ENCODE measurements at regions not wholly inside any gene's neighbourhood (a gene's known extent, or its start where the extent isn't known, plus 50 kb on each side); places are given as distances from the start of the nearest gene placed in this dataset.
"Not testable (repeated sequence)": the region's sequence is repeated elsewhere in the genome, so short reads cannot be mapped to it uniquely, and the experiment has no call there.

DNA sequence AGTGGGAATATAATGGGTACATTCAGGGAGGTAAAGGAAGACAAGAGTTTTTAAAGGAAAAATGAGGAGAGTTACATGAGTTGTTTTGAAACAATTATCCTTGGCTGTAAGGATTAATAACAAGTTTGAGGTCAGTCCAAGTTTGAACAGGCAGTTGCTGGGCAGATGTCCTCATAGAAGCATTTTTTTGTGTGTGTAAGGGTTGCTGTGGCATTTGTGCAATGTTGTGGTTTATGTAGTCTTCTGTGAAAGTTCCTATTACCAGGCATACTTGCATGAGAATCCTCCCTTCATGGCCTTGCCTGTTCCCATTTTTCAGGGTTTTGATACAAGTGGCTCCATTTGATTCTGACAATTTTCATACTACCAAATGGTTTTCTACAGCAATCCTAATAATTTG lies 400.2 kb downstream of the KCNA4 start:
- no peak for DNase-seq

- no peak for DNase-seq
Measured at GRCh38 chr11:29612423-29612822, 404.4 kb downstream of the KCNA4 start.

GRCh38 chr11:29606330-29607031 lies 410.3 kb downstream of the KCNA4 start:
- no peak for DNase-seq

- DNase-seq, result not testable (repeated sequence)
Measured at GRCh38 chr11:29600151-29600575, 416.7 kb downstream of the KCNA4 start.

DNA sequence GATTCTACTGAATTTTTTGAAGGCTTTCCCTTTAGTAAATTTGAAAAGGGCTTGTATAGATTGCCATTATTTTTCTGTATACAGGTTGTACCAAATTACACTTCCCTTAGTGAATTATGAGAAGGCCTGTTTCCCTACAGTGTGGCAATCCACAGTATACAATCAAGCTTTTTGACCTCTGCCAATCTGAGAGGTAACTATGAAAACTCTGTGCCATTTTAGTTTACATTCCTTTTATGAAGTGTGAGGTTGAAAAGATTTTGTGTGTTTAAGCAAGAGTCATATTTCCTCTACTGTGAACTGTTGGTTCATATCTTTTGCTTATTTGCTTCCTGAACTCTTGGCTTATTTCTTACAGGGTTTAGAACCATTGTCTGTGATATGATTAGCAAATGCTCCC lies 432.5 kb downstream of the KCNA4 start:
- DNase-seq, result no peak

DNA sequence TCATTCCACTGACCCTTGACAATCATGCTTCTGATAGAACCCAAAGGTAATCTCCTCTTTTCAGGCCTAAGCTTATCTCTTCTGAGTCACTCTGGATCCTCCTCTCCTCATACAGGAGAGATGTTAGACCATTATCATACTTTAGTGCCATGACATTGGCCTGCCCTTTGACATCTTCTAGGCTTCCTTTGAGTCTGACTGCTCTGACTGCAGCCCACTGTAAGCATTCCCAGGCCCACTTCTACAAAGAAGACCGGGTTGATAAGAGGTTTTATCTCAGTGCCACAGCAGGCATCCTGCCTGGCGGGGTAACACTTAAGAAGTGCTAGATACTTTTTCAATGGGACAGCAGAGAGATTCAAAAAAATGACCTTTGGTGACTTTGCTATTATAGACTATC lies 438.0 kb downstream of the KCNA4 start:
- DNase-seq, result no peak

GRCh38 chr11:29564486-29564885 lies 452.3 kb downstream of the KCNA4 start:
- no peak for DNase-seq

DNA sequence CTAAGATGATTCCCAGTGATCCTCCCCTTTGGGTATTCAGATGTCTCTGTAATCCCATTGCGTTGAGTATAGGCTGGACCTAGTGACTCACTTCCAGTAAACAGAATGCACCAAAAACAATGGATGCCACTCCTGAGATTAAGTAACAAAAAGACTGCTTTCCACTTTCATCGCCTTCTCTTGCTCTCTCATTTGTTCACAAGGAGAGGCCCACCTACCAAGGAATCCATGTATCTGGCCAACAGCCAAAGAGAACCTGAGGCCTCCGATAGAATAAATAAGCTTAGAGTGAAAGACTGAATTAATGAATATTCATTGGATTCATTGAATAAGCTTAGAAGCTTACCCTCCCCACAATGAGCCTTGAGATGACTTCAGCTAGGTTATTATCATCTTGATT lies 454.6 kb downstream of the KCNA4 start:
- DNase-seq, result no peak

- DNase-seq, result no peak
Measured at GRCh38 chr11:29553990-29554389, 462.8 kb downstream of the KCNA4 start.

DNA sequence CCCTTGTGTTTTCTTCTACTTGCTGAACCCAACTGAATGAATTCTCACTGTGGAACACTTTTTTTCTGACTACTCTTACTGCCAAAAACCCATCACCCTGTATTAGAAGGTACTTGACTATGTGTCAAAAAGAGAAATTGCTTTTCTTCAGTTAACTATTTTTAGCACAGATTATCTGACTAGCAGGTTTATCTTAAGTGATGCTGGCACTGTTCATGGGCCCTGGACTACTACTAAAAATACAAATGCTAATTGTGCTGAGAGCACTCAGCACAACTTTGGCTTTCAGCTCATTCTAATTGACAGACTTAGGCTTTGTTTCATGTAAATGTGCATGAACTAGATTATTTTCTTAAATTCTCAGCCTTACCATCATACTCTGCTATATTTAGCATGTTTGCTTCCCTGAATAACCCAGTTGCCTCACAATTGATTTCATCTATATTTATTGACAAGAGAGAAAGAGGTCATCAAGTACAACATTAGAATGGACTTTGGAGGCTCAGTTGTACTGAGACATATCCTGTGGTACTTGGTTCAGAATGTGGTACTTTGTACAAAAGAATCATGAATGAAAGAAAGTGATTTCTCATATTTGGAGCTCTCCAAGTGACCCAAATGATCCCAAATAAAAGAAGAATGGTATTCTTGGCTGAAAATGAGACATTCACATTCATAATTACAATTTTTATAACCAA lies 478.3 kb downstream of the KCNA4 start:
- no peak for DNase-seq

DNA sequence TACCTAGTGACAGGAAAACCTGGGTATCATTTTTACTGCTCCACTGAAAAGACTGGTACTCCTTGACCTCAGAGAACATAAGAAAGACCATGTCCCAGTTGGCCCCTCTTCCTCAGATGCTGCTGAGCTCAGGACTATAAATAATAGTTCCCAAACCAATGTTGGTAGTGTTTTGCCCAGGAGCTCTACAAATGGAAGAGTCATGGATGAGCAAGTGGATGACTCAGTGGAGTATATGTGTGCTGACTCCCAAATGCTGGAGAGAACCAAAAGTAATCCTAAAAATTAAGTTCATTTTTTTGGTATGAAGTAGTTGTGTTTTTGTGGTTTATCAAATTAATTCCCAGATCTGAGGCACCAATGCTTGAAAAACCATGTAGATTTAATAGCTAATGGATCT lies 482.0 kb downstream of the KCNA4 start:
- no peak for DNase-seq

- no peak for DNase-seq
Measured at GRCh38 chr11:29530961-29531360, 485.9 kb downstream of the KCNA4 start.

- DNase-seq, result no peak
Measured at GRCh38 chr11:29527391-29527936, 489.4 kb downstream of the KCNA4 start.

- no peak for DNase-seq
Measured at GRCh38 chr11:29518389-29519174, 498.2 kb downstream of the KCNA4 start.

DNA sequence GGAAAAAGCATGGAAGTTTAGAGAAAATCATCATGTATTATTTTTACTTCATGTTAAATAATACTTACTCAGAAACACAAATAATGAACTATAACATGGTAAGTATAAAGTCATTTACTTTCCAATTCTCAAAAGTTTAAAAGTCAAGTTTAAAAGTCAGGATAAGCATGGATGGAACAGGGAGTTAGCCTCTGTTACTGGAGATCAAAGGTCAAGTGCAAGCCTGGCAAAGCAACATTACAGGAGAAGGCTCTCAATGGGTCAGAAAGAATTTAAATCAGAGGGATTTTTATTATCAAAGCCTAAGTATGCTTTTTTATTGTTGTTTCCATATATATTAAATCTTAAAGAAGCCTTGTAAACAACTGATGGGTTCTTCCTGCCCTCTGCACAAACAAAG lies 505.4 kb downstream of the KCNA4 start:
- no peak for DNase-seq

- DNase-seq, result no peak
Measured at GRCh38 chr11:29507376-29507775, 509.5 kb downstream of the KCNA4 start.

- no peak for DNase-seq
Measured at GRCh38 chr11:29495676-29496075, 521.2 kb downstream of the KCNA4 start.

- DNase-seq, result no peak
Measured at GRCh38 chr11:29490938-29491337, 525.9 kb downstream of the KCNA4 start.

- DNase-seq, result no peak
Measured at GRCh38 chr11:29486301-29486700, 530.5 kb downstream of the KCNA4 start.

DNA sequence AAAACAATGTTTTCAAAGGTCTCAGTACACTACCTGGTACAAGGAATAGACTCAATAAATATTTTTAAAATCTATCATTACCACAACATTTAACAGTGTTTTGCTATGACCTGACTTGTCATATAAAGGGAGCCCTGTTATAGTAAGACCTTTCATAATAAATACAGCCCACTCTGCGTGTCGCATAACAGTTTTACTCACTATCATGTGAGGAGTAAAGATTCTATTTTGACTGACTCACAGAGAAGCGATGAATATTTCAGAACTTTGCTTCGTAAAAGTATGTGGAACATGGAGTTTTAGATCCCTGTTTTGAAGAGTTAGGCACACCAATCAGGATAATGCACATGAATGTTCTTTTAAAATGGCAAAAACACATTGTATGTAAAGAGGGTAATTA lies 531.2 kb downstream of the KCNA4 start:
- DNase-seq, result no peak

GRCh38 chr11:29484548-29484947 lies 532.3 kb downstream of the KCNA4 start:
- DNase-seq, result no peak

GRCh38 chr11:29483831-29484230 lies 533.0 kb downstream of the KCNA4 start:
- no peak for DNase-seq

DNA sequence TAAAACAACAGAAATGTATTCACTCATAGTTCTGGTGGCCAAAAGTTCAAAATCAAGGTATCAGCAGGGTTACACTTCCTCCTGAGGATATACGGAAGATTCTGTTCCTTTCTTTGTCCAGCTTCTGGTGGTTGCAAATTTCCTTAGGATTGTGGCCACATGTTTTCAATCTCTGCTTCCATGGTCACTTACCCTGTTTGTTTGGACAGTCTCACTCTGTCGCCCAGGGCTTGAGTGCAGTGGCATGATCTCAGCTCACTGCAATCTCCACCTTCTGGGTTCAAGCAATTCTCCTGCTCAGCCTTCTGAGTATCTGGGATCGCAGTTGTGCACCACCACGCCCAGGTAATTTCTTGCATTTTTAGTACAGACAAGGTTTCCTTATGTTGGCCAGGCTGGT lies 534.3 kb downstream of the KCNA4 start:
- DNase-seq, result no peak

- no peak for DNase-seq
Measured at GRCh38 chr11:29481738-29482137, 535.1 kb downstream of the KCNA4 start.

All from NCI-H1105 treated with DMSO at 0.1 percent for 48 hours (cell line).